GM12873 (cell line): ENCODE measurements at regions not wholly inside any gene's neighbourhood (a gene's known extent, or its start where the extent isn't known, plus 50 kb on each side); places are given as distances from the start of the nearest gene placed in this dataset.

Experiments used
- CTCF ChIP-seq: IDR thresholded peaks from 2 replicates; pipeline ENCODE4 v1.5.1; 2012; ENCODE audit warnings: low read depth, mild to moderate bottlenecking, moderate library complexity, low read length, control low read depth; ENCODE audit not compliant: insufficient read depth; ENCODE audit errors: missing control alignments

DNA sequence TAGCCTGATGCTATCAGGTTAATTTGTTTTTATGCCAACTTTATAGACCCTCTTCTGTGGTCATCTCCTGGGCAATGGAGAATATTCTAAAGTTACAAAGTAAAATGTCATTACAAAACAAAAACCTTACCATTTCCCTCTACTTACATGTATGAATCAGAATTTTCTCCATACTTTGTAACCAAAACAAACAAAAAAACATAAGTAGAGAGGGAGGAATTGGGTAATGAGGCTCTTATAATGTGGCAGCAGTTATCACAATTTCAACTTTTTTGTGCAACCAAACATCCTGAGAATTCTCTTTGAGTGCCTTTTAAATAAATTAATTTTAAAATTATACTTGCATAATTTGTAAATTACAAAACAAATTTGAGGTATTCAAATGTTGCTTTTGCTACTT lies 332.8 kb downstream of the TXNL1 start:
- no peak for TF ChIP-seq CTCF

DNA sequence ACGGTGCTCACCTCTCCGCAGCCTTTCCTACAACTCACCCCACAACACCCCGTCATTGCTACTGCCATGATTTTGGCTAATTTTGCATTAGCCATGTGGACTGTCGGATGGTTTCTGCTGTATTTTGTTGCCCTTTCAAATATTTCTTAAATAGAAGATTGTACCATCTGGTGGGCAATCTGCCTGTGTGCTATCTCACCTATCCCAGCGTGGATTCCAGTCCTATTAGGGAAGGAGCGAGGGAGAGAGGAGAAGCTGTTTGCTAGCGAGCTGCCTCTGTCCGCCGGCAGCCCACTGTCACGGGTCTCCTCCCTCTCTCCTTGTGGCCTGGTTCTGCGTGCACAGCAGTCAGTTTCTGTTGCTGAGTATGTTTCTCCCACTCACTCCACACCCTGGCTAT lies 336.2 kb downstream of the TXNL1 start:
- no peak for TF ChIP-seq CTCF

DNA sequence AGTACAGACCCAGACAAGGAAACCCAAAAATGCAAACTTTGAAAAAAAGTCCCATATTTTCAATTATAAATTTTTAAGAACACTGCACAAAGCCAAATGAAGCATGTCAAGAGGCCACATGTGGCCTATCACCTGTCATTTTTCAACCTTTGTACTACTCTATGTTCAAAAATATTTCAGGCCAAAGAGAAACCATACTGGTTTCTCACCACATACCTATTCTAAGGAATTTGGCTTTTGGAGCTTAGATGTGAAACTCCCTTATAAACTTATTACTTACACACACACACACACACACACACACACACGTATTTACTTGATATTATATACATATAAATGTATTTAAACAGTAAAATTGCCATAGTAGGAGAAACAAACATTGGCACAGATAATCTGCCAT lies 338.7 kb downstream of the TXNL1 start:
- no peak for TF ChIP-seq CTCF

DNA sequence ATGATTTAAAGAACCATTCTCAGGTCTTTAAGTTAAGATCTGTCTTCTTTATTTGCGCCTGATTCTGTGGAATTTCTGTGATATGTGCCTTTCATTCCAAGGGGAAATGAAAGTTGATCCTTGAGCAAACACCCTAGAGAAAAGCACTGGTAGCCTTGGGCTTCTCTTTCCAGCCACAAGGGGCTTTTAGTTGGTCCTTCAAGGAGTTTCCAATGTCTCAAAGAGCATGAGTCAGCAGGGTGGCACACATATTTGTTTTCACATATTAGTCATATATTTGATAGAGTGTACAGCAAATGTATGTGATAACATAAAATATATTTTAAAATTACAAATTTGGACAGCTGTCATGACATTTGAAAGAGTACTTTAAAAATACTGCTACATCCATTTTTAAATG lies 339.5 kb downstream of the TXNL1 start:
- TF ChIP-seq CTCF: no peak

DNA sequence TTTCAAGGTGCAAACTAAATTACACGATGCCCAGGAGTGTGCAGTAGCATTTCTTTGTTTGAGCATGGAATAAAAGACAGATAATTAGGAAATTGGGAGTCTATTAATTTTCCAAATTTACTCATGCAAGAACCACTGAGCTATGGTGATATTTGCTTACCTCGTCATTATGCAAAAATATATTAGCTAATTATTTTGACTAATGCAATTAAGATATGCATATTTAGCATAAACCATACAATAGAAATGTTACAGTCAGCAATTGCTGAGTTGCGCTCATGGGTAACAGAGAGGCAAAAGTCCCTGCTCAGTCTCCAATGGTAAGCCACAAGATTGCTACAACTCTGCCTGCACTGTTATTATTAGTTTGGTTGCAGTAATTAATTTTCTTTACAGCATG lies 342.0 kb downstream of the TXNL1 start:
- no peak for TF ChIP-seq CTCF

GRCh38 chr18:56294484-56295183 lies 343.8 kb downstream of the TXNL1 start:
- TF ChIP-seq CTCF: no peak

- no peak for TF ChIP-seq CTCF
Measured at GRCh38 chr18:56291294-56291693, 347.1 kb downstream of the TXNL1 start.
